GM12873 (cell line): ENCODE measurements at regions not wholly inside any gene's neighbourhood (a gene's known extent, or its start where the extent isn't known, plus 50 kb on each side); places are given as distances from the start of the nearest gene placed in this dataset.

Experiments
- TF ChIP-seq, protein P1 (sequence below): IDR thresholded peaks from 2 replicates; pipeline ENCODE4 v1.5.1; 2012; ENCODE audit warnings: low read depth, mild to moderate bottlenecking, moderate library complexity, low read length, control low read depth; ENCODE audit not compliant: insufficient read depth; ENCODE audit errors: missing control alignments

DNA sequence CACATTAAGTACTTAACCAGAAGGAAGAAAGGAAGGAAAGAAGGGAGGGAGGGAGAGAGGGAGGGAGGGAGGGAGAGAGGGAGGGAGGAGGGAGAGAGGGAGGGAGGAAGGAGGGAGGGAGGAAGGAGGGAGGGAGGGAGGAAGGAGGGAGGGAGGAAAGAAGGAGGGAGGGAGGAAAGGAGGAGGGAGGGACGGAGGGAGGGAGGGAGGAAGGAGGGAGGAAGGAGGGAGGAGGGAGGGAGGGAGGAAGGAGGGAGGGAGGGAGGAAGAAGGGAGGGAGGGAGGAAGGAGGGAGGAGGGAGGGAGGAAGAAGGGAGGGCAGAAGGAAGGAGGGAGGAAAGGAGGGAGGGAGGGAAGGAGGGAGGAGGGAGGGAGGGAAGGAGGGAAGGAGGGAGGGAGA lies 363.3 kb downstream of the MBD2 start:
- TF ChIP-seq, protein P1, sequence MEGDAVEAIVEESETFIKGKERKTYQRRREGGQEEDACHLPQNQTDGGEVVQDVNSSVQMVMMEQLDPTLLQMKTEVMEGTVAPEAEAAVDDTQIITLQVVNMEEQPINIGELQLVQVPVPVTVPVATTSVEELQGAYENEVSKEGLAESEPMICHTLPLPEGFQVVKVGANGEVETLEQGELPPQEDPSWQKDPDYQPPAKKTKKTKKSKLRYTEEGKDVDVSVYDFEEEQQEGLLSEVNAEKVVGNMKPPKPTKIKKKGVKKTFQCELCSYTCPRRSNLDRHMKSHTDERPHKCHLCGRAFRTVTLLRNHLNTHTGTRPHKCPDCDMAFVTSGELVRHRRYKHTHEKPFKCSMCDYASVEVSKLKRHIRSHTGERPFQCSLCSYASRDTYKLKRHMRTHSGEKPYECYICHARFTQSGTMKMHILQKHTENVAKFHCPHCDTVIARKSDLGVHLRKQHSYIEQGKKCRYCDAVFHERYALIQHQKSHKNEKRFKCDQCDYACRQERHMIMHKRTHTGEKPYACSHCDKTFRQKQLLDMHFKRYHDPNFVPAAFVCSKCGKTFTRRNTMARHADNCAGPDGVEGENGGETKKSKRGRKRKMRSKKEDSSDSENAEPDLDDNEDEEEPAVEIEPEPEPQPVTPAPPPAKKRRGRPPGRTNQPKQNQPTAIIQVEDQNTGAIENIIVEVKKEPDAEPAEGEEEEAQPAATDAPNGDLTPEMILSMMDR: no peak

DNA sequence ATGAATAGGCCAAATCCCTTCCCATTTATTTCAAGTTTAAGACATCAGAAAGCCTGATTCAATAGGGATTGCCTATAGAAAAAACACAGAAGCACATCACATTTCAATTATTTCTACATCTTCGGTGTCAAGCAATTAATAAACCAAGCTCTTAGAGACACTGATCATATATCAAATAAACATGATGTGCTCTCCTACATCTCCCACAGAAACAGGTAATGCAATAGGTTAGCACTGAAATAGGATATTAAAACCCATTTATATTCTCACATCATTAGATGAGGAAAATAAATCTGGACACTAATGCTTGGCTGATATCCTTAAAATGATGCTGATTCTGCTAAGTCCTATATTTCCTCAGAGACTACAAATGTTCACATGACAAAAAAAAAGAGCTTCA lies 364.7 kb downstream of the MBD2 start:
- TF ChIP-seq, protein P1: no peak

DNA sequence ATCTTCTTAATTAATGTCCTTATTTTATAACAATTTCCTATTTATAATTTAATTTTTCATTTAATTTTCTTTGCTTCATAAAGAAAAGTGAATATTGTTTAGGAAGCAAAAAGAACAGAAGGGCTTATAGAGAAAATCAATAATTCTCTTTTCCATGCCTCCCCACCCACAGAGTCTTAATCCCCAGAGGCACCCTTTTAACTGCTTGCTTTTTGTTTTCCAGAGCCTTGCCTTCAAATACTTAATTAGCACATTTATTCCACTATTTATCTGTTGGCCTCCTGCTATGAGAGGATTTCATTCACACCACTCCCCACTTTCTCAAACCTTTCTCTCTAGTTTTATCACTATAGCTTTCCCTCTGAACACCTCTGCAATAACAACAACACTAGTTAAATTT lies 373.6 kb downstream of the MBD2 start:
- TF ChIP-seq, protein P1: no peak

DNA sequence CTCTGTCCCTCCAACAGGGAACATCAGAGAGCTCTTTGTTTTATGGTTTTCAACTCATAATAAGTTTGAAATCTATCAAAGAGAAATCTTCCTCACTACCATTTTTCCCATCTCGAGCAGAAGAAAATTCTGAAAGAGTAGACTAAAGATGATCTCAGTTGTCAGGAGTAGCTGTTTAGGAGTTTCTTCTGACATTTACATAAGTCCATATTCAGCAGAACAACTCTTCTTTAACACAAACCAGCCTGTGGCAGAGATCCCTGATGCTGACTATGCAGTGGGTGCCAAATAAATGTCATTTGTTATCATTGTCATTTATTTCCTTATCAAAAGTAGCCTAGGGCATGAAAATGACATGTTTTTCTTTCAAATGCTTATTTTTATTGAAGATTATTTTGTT lies 380.7 kb downstream of the MBD2 start:
- TF ChIP-seq, protein P1: no peak

DNA sequence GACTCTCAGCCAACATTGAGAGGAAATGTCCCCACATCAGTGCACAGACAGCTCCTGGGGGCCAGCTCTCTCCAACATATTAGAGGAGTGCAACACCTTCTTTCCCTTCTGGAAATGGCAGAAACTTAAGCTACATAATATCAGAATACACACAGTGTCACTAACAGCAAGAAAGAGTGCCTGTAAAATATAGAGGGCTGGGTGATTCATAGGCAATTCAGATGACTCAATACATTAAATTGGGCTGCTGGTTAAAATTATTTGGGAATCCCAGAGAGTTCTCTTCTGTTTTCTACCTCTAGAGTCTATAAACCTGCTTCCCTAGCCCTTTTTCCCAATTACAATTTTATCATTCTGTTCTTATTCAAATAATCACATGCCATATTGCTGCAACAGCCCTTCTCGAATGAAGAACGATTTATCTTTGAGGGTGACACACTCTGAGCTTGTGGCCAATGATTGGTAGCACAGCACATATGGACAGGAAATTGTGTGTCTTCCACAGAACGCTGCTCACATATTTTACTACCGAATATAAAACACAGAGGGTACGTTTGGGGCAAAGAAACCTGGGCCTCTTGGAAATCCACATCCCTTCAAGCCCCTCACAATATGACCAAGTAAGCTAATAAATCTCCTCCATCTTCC lies 381.2 kb downstream of the MBD2 start:
- TF ChIP-seq, protein P1: no peak

DNA sequence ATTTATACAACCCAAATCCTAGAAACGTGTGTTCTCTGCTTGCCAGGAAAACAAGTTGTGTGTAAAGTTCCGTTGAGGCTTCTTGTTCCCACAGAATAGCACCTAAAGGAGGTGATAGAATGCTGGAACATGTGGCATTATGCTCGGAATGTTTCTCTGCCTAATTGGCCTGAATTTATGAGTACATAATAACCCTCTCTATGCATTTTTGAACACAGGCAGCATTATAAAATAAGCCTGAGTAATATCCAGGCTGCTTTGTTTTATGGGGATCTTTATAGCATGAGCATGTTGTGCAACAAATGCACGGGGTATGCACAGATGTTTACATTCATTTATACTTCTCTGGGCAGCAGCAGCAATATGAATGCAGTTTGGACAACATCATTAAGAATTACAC lies 385.7 kb downstream of the MBD2 start:
- TF ChIP-seq, protein P1: no peak

DNA sequence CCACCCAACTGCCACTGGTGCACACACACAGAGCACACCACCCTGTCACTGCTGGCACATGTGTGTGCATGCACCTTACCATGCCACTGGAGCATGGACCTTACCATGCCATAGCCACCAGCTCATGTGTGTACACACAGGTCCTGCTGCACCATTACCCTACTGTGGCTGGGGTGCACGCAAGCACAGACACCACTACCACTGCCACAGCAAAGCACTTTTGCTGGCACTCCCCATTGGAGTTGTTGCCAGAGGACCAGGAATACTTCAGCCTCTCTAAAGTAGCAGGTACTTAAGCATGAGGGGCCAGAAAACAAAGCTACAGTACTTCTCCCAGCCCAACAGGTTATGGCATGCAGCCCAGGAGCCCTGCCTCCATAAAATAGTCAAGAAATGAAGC lies 404.8 kb downstream of the MBD2 start:
- TF ChIP-seq, protein P1: no peak
